ENCODE measurements at regions not wholly inside any gene's neighbourhood (a gene's known extent, or its start where the extent isn't known, plus 50 kb on each side); places are given as distances from the start of the nearest gene placed in this dataset.

- TF ChIP-seq CTCF (IDR thresholded peaks at IDR 0.05; ENCODE audit: insufficient read depth, low read length, poor library complexity, severe bottlenecking): no peak
- TF ChIP-seq EZH2phosphoT487 (conservative IDR thresholded peaks at IDR 0.05; ENCODE audit: low read length): no peak
Observed at GRCh38 chr16:6512512-6512911, 820.1 kb upstream of the RBFOX1 start.

Data from SU-DHL-6 (cell line).